Neuronal stem cell (in vitro differentiated cells): ENCODE measurements at regions not wholly inside any gene's neighbourhood (a gene's known extent, or its start where the extent isn't known, plus 50 kb on each side); places are given as distances from the start of the nearest gene placed in this dataset.
A peak's percentile ranks its signal among the peaks of the same experiment; 100 is the strongest.

Source experiments
- DNase-seq: peaks from one replicate; pipeline ENCODE4 v3.0.0-alpha.2; 2013; ENCODE audit warnings: low spot score
- H2AFZ ChIP-seq: one replicate; pipeline ENCODE4 v1.6.1; 2013; ENCODE audit warnings: mild to moderate bottlenecking, low read length, inconsistent platforms
- H2AK5ac ChIP-seq: 2 replicates; pipeline ENCODE4 v1.6.1; 2013; ENCODE audit warnings: low read depth, mild to moderate bottlenecking, inconsistent platforms, low read length, moderate library complexity, mixed read lengths
- H2BK120ac ChIP-seq: 2 replicates; pipeline ENCODE4 v1.6.1; 2013; ENCODE audit warnings: low read depth, mild to moderate bottlenecking, inconsistent platforms, low read length, moderate library complexity, mixed read lengths
- H2BK12ac ChIP-seq: one replicate; pipeline ENCODE4 v1.6.1; 2013; ENCODE audit warnings: low read length, inconsistent platforms
- H2BK15ac ChIP-seq: 2 replicates; pipeline ENCODE4 v1.6.1; 2013; ENCODE audit warnings: mild to moderate bottlenecking, low read length, inconsistent platforms, mixed read lengths
- H2BK5ac ChIP-seq: one replicate; pipeline ENCODE4 v1.6.1; 2013; ENCODE audit warnings: inconsistent platforms, mild to moderate bottlenecking, low read length, moderate library complexity
- H3K14ac ChIP-seq: one replicate; pipeline ENCODE4 v1.6.1; 2013; ENCODE audit warnings: low read length, inconsistent platforms
- H3K18ac ChIP-seq: 2 replicates; pipeline ENCODE4 v1.6.1; 2013; ENCODE audit warnings: low read length, inconsistent platforms
- H3K23ac ChIP-seq: 2 replicates; pipeline ENCODE4 v1.6.1; 2013; ENCODE audit warnings: low read depth, mild to moderate bottlenecking, mixed read lengths, low read length, inconsistent platforms; ENCODE audit not compliant: poor library complexity
- H3K27ac ChIP-seq: replicated peaks from 3 replicates; pipeline ENCODE4 v1.5.1; 2013; ENCODE audit warnings: low read length, inconsistent platforms
- H3K27me3 ChIP-seq, 3 experiments: 2 replicates each; pipeline ENCODE4 v1.6.1; 2013; ENCODE audit warnings: low read length in 3 of 3, mild to moderate bottlenecking in 2 of 3, inconsistent platforms in 1 of 3, low read depth in 1 of 3, mixed read lengths in 1 of 3, moderate library complexity in 1 of 3; ENCODE audit not compliant: control insufficient read depth in 3 of 3, insufficient read depth in 3 of 3
- H3K36me3 ChIP-seq, 2 donors: replicated peaks in 1 of 2; 2 replicates each; pipeline ENCODE4 v1.6.1; 2013; ENCODE audit warnings: low read length in 2 of 2; ENCODE audit not compliant: control insufficient read depth in 2 of 2, insufficient read depth in 2 of 2
- H3K4ac ChIP-seq: 2 replicates; pipeline ENCODE4 v1.6.1; 2013; ENCODE audit warnings: inconsistent platforms, mild to moderate bottlenecking, low read length, moderate library complexity
- H3K4me1 ChIP-seq, 2 donors: 1 replicate in 1 of 2; 2 replicates in 1 of 2; pipeline ENCODE4 v1.6.1; 2013; ENCODE audit warnings: low read length in 2 of 2, low read depth in 1 of 2; ENCODE audit not compliant: control insufficient read depth in 2 of 2, insufficient read depth in 1 of 2
- H3K4me2 ChIP-seq: one replicate; pipeline ENCODE4 v1.6.1; 2013; ENCODE audit warnings: mild to moderate bottlenecking, low read length, inconsistent platforms; ENCODE audit not compliant: insufficient read depth, poor library complexity, severe bottlenecking
- H3K4me3 ChIP-seq, 2 donors: 2 replicates each; pipeline ENCODE4 v1.5.1; 2013; ENCODE audit warnings: low read length in 2 of 2, mild to moderate bottlenecking in 2 of 2, inconsistent platforms in 1 of 2, moderate library complexity in 1 of 2
- H3K79me1 ChIP-seq: one replicate; pipeline ENCODE4 v1.6.1; 2013; ENCODE audit warnings: low read depth, mild to moderate bottlenecking, inconsistent platforms, low read length, moderate library complexity
- H3K9ac ChIP-seq: one replicate; pipeline ENCODE4 v1.6.1; 2013; ENCODE audit warnings: mild to moderate bottlenecking, low read depth, low read length, inconsistent platforms; ENCODE audit not compliant: poor library complexity
- H3K9me3 ChIP-seq, 2 donors: replicated peaks in 1 of 2; 2 replicates each; pipeline versions ENCODE3 to v1.6.1; 2013; ENCODE audit warnings: low read length in 2 of 2, mild to moderate bottlenecking in 2 of 2, inconsistent platforms in 1 of 2, low read depth in 1 of 2, mixed read lengths in 1 of 2, moderate library complexity in 1 of 2; ENCODE audit not compliant: control insufficient read depth in 2 of 2, insufficient read depth in 1 of 2
- H4K8ac ChIP-seq: one replicate; pipeline ENCODE4 v1.6.1; 2013; ENCODE audit warnings: low read depth, mild to moderate bottlenecking, inconsistent platforms, low read length, moderate library complexity
- H4K91ac ChIP-seq: one replicate; pipeline ENCODE4 v1.6.1; 2013; ENCODE audit warnings: low read length, low read depth, mild to moderate bottlenecking, inconsistent platforms; ENCODE audit not compliant: poor library complexity
- WGBS, 2 donors: extraction: QIAGEN DNeasy Blood & Tissue Kit; methylation state at CpG; one replicate each; pipeline ENCODE4 v1.1.7; 2013; ENCODE audit warnings: missing lambda C conversion rate in 2 of 2, mixed read lengths in 1 of 2; ENCODE audit not compliant: insufficient read length in 2 of 2, insufficient replicate concordance in 1 of 2; ENCODE audit errors: extremely low coverage in 2 of 2; 5-methylcytosine and 5-hydroxymethylcytosine counted together

- H3K18ac ChIP-seq: no peak overlapping the region
- no peak overlapping the region for H4K8ac ChIP-seq
- H3K9ac ChIP-seq: no peak overlapping the region
- H3K4me1 ChIP-seq: no peaks in the 10 kb centered on the region
- H3K79me1 ChIP-seq: peaks cover 3% of the 10 kb centered on the region
- no peak overlapping the region for H3K27ac ChIP-seq
- H2AFZ ChIP-seq: no peak overlapping the region
- H4K91ac ChIP-seq: no peak overlapping the region
- H2BK15ac ChIP-seq: no peak overlapping the region
- H2BK5ac ChIP-seq: no peak overlapping the region
- no peaks in the 10 kb centered on the region for H3K27me3 ChIP-seq
- peaks cover 0 to 2% of the 10 kb centered on the region in 2 donors for H3K9me3 ChIP-seq
- no peaks in the 10 kb centered on the region for H3K36me3 ChIP-seq
- H3K4me3 ChIP-seq: no peak overlapping the region
- H3K23ac ChIP-seq: no peak overlapping the region
- H2AK5ac ChIP-seq: no peak overlapping the region
- no CpG with 5 or more reads among the region's 2 CpGs for WGBS, 2 donors
- no peak overlapping the region for H3K4me2 ChIP-seq
- DNase-seq: no peak
- no peak overlapping the region for H2BK120ac ChIP-seq
- no peak overlapping the region for H3K14ac ChIP-seq
- no peak overlapping the region for H2BK12ac ChIP-seq
- no peak overlapping the region for H3K4ac ChIP-seq
Observed at GRCh38 chr14:41146391-41146790, 460.3 kb upstream of the LRFN5 start.

- no peak overlapping the region for H4K8ac ChIP-seq
- H2BK120ac ChIP-seq: peak overlapping the region; percentile 87
- peaks cover 0 to 2% of the 10 kb centered on the region in 2 donors for H3K9me3 ChIP-seq
- no peaks in the 10 kb centered on the region for H3K36me3 ChIP-seq
- H2AK5ac ChIP-seq: peak overlapping the region; percentile 84
- H2BK12ac ChIP-seq: no peak overlapping the region
- no peak overlapping the region for H3K9ac ChIP-seq
- H3K4me2 ChIP-seq: no peak overlapping the region
- H3K14ac ChIP-seq: peak overlapping the region; percentile 38
- no peak overlapping the region for H3K4me3 ChIP-seq
- no CpG with 5 or more reads among the region's 10 CpGs for WGBS, 2 donors
- no peak overlapping the region for H2BK15ac ChIP-seq
- no peak overlapping the region for H3K27ac ChIP-seq
- no peaks in the 10 kb centered on the region for H3K4me1 ChIP-seq
- no peaks in the 10 kb centered on the region for H3K27me3 ChIP-seq
- no peak overlapping the region for H3K4ac ChIP-seq
- no peak overlapping the region for H2AFZ ChIP-seq
- H3K23ac ChIP-seq: no peak overlapping the region
- DNase-seq: no peak
- peaks cover 3% of the 10 kb centered on the region for H3K79me1 ChIP-seq
- no peak overlapping the region for H2BK5ac ChIP-seq
- no peak overlapping the region for H3K18ac ChIP-seq
- no peak overlapping the region for H4K91ac ChIP-seq
Observed at GRCh38 chr14:41144370-41144769, 462.3 kb upstream of the LRFN5 start.

GRCh38 chr14:41137741-41138140 lies 468.9 kb upstream of the LRFN5 start:
- WGBS, 2 donors: no CpG with 5 or more reads among the region's 2 CpGs
- Histone ChIP-seq H2BK15ac (no peak overlapping the region), H3K4me1 (no peaks in the 10 kb centered on the region), H3K18ac (no peak overlapping the region), H3K9me3 (no peaks in the 10 kb centered on the region), H3K4me2 (no peak overlapping the region), H2BK120ac (no peak overlapping the region), H3K23ac (no peak overlapping the region), H3K4ac (no peak overlapping the region), H3K27ac (no peak overlapping the region), H3K14ac (no peak overlapping the region), H4K91ac (no peak overlapping the region), H4K8ac (no peak overlapping the region), H3K79me1 (no peaks in the 10 kb centered on the region), H2BK5ac (no peak overlapping the region), H2BK12ac (no peak overlapping the region), H3K4me3 (no peak overlapping the region), H3K9ac (no peak overlapping the region), H2AK5ac (no peak overlapping the region), H3K36me3 (no peaks in the 10 kb centered on the region), H2AFZ (no peak overlapping the region), H3K27me3 (no peaks in the 10 kb centered on the region)
- DNase-seq: no peak

- no peak overlapping the region for H3K27ac ChIP-seq
- WGBS, 2 donors: no CpG with 5 or more reads among the region's 2 CpGs
- H2BK120ac ChIP-seq: no peak overlapping the region
- no peak overlapping the region for H3K18ac ChIP-seq
- no peak overlapping the region for H3K4ac ChIP-seq
- peaks cover 0 to 2% of the 10 kb centered on the region in 2 donors for H3K4me1 ChIP-seq
- no peak overlapping the region for H3K23ac ChIP-seq
- H2BK12ac ChIP-seq: no peak overlapping the region
- no peaks in the 10 kb centered on the region for H3K79me1 ChIP-seq
- no peak for DNase-seq
- no peak overlapping the region for H2AK5ac ChIP-seq
- H3K14ac ChIP-seq: no peak overlapping the region
- H4K91ac ChIP-seq: no peak overlapping the region
- H3K9ac ChIP-seq: no peak overlapping the region
- H2BK15ac ChIP-seq: no peak overlapping the region
- no peaks in the 10 kb centered on the region for H3K27me3 ChIP-seq
- no peak overlapping the region for H3K4me3 ChIP-seq
- H3K36me3 ChIP-seq: no peaks in the 10 kb centered on the region
- no peak overlapping the region for H3K4me2 ChIP-seq
- H4K8ac ChIP-seq: no peak overlapping the region
- H2BK5ac ChIP-seq: no peak overlapping the region
- no peaks in the 10 kb centered on the region for H3K9me3 ChIP-seq
- H2AFZ ChIP-seq: no peak overlapping the region
Observed at GRCh38 chr14:41130274-41130673, 476.4 kb upstream of the LRFN5 start.
